Activated gamma-delta T cell treated with Interleukin-2 at 50 U/mL for 16 hours (primary cell): ENCODE measurements at regions not wholly inside any gene's neighbourhood (a gene's known extent, or its start where the extent isn't known, plus 50 kb on each side); places are given as distances from the start of the nearest gene placed in this dataset.
A peak's percentile ranks its signal among the peaks of the same experiment; 100 is the strongest.

Experiments used
- DNase-seq: peaks from one replicate; pipeline ENCODE4 v3.0.0-alpha.2; 2020

GRCh38 chr17:56648321-56648720 lies 54.8 kb downstream of the NOG start:
- no peak for DNase-seq

DNA sequence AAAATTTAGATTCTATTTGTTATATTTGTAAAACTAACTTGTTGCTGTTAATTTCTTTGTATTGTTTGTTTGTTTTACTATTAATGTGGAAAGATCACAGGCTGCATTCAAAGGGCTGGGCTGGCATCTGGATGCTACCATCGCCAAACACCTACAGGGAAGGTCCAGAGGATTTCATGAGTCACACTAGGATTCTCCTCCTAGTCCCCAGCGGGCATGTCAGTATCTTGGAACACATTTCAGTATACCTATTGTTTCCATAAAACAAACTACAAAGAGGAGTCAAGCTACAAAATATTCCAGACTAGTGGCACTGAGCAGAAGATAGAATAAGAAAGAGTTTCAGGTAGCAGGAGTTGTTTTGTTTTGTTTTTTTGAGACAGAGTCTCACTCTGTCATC lies 55.3 kb downstream of the NOG start:
- no peak for DNase-seq

DNA sequence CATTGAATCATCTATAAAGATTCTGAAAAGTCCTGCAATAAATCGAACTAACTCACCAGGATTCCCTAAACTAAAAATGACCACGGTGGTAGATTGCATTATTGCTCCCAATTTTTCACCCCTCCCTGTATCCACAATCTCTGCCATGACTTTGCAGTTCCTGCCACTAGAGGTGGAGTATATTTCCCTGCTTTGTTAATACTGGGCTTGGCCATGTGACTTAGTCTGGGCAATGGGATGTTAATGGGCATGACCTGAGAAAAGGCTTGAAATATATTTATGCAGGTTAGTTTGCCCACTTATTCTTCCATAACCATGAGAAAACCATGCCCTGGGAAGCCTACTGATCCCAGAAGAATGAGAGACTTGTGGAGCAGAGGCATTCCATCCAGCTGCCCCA lies 59.1 kb downstream of the NOG start:
- DNase-seq = no peak

DNA sequence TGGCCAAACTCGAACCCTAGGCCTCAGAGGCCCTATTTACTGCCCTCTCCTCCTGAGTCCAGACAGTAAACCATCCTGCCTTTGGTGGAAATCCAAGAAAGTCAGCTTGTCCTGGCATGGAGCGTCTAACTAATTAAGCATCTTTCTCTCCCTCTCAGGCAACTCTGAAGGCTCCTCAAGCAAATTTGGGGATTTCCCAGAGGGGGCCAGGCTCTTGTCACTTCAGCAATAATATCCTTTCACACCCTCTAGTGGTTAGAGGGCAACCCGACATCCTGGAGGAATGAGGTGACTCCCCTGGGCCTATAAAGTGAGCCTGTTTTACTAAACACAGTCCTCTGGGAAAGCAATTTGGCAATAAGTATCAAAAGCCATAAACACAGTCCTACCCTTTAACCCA lies 60.4 kb downstream of the NOG start:
- peak; percentile 42 for DNase-seq

DNA sequence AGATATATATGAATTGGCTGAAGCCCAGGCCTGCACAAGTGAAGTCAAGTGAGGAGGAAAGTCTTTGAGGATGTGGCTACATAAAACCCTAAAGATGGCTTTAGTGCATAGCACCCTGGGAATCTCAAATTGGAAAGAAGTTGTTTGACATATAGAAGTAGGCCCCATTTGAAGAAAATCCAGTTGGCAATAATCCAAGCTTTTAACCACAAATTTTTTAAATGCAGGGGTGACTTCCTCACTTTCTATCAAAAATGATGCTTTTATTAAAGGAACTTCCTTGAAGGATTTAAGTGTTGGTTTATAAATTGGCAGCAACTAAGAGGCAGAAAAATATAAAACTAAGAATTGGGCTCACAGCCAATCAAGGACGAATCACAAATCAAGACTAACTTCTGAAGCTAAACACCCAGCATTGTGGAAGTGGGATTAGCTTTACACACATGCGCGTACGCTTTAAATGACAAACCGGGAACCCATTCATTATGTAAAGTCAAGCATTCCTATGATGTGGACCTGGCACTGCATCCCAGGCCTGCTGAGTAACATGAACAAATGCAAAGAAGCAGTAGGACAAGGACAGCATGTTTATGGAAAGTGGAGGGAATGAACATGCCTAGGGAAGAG lies 63.3 kb downstream of the NOG start:
- DNase-seq = no peak

GRCh38 chr17:56658648-56659047 lies 65.1 kb downstream of the NOG start:
- DNase-seq = no peak

DNA sequence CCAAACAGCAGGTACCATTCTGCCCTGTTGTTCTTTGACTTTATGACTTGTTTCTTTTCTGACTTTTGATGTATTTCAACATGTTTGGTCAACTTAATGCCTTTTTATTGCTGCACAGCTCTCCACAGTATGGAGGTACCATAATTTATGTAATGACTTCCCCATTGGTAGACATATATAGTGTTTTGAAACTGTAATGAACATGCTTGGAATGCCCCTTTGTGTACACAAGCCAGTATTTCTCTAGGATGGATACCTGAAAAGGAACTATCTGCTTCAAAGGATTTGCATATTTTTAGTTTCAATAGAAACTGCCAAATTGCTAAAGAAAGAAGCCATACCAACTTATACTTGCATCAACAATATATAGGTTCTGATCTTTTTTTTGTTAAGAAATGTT lies 66.1 kb downstream of the NOG start:
- no peak for DNase-seq

DNA sequence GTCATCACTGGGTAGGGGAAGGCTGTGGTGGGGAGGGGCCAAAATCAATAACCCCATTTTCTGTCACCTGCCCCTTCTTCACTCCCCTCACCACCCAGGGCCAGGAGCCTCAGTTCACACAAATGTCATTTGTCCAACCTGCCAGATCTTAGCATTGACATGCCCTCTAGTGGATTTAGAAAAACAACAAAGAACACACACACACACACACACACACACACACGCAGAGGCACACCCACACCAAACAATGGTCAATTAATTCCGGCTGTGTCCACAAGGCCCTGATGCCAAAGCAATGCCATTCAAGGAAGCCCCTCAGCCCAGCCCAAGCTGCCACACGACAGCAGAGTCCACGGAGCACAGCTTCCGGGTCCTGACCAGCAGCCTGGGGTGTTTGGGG lies 68.4 kb downstream of the NOG start:
- DNase-seq = no peak

GRCh38 chr17:56665864-56666263 lies 72.4 kb downstream of the NOG start:
- no peak for DNase-seq

DNA sequence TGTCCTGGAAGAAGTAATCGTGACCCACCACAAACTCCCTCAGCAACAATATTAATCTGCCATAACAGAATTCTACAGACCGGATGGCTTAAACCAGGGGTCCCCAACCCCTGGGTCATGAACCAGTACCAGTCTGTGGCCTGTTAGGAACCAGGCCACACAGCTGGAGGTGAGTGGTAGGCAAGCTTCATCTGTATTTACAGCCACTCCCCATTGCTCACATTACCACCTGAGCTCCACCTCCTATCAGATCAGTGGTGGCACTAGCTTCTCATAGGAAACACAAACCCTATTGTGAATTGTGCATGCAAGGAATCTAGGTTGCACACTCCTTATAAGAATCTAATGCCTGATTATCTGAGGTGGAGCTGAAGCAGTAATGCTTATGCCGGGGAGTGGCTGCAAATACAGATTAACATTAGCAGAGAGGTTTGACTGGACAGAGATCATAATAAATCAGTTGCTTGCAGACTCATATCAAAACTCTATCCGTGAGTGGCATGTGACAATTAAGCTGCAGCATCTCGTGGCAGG lies 74.5 kb downstream of the NOG start:
- DNase-seq = no peak

GRCh38 chr17:56672195-56672594 lies 78.7 kb downstream of the NOG start:
- no peak for DNase-seq

DNA sequence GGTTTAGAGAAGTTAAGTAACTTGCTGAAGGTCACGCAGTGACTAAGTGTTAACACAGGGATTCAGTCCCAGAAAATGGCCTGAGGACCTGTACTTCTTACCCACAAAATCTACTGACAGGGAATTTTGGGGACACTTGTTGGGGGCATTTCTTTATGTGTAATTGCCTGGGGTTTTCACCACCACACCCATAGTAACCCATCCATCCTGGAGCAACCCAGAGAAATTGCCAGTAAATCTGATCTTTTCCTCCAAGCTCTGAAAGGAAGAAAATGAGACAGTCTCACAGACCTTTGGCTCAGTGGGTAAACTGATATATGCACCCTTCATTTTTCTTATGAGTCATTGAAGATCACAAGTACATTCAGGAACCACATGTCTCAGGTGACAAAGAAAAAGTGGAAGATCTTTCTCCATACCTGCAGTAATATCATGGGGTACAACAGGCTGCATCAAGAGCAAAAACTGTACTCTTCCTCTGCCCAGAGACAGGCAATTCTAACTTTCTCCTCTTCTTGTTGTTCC lies 81.0 kb downstream of the NOG start:
- DNase-seq = no peak

DNA sequence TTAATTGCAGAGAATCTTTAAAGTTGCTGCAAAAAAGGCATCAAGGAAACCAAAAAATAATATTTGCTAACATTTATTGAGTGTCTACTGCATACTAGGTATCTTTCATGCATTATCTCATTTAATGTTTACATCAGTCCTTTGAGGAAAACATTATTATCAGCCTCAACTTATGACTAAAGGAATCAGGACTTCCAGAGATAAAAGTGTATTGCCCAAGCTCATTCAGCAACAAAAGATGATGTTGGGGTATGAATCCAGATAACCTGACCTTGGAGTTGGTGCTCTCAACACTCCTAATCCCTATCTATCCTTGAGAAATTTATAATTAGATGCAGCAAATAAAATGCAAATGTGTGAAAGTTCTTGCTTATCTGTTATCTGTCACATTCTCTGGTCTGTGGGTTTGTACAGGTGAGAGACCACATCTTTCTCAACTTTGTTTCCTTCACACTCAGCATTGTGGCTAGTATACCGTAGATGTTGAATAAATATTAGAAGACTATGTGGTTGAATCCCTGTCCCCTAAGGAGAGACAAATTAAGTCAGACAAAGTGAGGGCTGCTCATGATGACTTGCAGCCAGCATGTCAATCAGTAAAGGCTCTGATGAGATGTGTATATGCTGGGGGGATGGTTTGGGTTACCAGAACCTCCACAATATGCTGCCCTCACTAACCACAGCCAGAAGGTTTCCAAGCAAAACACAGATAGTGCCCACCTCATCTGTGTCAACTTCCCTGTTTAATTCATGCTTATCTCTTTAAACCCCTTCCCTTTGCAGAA lies 82.6 kb downstream of the NOG start:
- no peak for DNase-seq

DNA sequence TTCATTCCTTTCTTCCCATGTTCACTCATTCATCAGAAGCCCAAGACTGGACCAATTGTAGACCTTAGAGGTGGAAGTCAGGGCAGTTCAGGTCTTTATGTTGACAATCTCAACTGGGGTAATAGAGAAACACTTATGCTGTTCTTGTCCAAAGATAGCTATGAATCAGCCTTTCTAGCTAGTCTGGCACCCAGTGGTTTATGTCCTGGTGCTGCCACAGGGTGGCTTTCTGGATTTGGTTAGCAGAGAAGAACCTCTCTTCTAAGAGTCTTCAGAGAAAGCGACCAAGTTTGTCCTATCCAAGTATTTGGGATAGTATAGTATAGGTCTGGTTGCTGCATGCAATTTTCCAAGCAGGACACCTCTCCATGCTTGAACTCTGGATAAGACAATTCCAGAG lies 83.3 kb downstream of the NOG start:
- DNase-seq = no peak

- no peak for DNase-seq
Measured at GRCh38 chr17:56678249-56679114, 85.0 kb downstream of the NOG start.

DNA sequence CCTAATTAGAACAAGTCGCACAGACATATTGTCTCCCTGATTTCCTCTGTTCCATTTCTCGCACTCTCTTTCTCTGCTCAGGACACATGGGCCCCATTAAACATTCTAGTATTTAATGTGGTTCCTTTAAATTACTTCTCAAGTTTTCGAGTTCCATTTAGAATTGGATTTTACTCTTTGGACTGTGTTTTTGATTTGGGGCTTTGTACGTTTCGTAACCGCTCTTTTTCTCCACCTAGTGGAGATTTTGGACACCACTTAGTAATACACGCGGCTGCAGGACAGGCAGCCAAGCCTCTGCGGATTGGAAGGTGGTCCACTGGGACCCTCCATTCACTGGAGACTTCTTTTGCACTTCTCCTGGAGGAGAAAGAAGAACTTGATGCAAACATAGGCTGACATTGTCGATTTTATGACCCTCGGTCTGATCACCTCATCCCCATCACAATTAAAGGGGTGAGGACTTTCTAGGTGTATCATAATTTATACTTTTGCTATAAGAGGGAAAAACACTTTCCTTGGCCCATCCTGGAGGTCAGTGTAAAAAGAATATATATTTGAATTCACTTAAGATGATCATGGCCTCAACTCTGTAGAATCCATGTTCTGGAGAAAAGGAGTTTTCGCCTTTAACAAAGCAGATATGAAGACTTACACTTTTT lies 85.7 kb downstream of the NOG start:
- no peak for DNase-seq

GRCh38 chr17:56679777-56680422 lies 86.4 kb downstream of the NOG start:
- no peak for DNase-seq

- DNase-seq = no peak
Measured at GRCh38 chr17:56680676-56681075, 87.2 kb downstream of the NOG start.

GRCh38 chr17:56681561-56682266 lies 88.2 kb downstream of the NOG start:
- DNase-seq = no peak

DNA sequence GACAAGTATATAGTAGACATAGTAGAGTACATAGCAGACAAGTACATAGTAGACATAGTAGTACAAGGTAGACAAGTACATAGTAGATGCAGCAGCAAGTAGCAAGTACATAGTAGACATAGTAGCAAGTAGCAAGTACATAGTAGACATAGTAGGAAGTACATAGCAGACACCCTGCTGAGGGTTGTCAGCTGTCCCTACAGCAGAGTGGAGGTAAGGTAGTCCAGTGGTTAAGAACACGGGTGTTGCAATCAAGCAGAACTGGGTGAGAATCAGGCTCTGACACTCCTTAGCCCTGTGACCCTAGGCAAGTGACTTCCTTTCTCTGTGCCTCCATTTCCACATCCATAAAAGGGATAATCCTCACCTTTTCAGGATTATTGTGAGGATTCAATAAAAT lies 94.7 kb downstream of the NOG start:
- no peak for DNase-seq

GRCh38 chr17:56690441-56691291 lies 97.2 kb downstream of the NOG start:
- no peak for DNase-seq
